HG02763 (cell line): ENCODE measurements at regions not wholly inside any gene's neighbourhood (a gene's known extent, or its start where the extent isn't known, plus 50 kb on each side); places are given as distances from the start of the nearest gene placed in this dataset.

Experiments
- ATAC-seq: cut with Tn5 transposase; IDR thresholded peaks from one replicate; pipeline ENCODE4 v1.9.1; 2021; ENCODE audit warnings: mild to moderate bottlenecking, moderate library complexity; ENCODE audit not compliant: unreplicated experiment

- ATAC-seq, result no peak
These were observed 67.3 kb upstream of the ERRFI1 start for GRCh38 chr1:8093221-8093980.

DNA sequence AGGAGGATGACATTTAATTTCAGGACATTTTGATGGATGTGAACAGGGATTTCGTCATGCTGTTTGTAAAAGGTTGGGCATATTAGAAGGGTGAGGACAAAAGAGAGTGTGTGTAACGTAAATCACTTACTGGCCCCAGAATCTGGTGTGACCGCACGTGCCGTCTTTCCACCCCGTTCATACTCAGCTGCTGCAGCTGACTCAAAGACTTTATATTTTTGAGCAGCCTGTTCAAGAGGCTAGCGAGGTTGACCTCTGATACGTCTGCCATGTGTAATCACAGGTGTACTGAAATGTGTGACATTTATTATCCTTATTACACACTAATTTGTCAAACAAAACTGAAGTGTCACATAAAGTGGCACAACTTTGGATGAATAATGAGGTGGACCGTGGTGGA is 66.5 kb upstream of the ERRFI1 start:
- no peak for ATAC-seq

GRCh38 chr1:8091691-8092090 is 65.6 kb upstream of the ERRFI1 start:
- ATAC-seq, result no peak

GRCh38 chr1:8090241-8090702 is 64.2 kb upstream of the ERRFI1 start:
- no peak for ATAC-seq

GRCh38 chr1:8089535-8090228 is 63.6 kb upstream of the ERRFI1 start:
- ATAC-seq, result no peak

GRCh38 chr1:8086055-8086454 is 59.9 kb upstream of the ERRFI1 start:
- ATAC-seq, result no peak

DNA sequence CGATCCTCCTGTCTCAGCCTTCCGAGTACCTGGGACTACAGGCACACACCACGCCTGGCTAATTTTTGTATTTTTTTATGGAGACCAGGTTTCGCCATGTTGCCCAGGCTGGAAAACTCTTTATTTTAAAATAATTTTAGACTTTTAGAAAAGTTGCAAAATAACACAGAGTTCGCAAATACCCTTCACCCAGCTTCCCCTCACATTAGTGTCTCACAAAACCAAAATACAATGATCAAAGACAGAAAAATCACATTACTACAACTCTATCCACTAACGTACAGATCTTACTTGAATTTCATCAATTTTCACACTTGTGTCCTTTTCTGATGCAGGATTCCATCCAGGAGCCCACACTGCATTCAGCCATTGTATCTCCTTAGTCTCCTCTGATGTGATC is 58.8 kb upstream of the ERRFI1 start:
- ATAC-seq, result no peak

DNA sequence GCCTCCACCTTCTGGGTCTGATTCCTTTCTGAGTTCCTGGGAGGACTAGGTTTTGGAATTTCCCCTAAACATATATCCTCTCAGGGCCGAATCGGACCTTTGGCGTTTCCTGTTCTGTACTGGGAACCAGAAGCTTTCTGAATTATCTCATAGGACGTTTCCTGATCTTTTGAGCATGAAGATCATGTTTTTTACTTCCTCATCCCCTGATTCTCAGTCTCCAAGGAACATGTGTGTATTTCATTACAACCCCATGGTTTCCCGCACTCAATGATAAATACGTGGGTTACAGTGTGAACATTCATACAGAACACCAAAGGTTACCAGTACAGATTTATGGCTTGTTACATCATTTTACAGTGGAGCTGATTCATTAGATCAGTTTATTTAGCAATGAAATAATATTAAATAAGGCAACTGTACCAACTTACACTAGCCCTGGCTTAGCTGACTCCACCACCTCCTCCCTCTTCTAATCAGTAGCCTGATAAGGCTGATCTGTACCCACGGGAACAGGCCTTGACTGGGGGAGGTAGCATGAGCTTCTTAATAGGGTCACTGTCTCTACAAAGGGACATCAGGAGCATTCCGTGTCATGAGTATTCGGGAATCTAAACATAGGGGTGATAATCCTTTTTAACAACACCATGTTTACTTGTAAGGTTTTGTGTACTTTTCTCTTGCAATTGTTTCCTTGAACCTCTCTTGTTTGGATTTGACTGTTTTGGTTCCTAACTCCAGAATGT is 57.8 kb upstream of the ERRFI1 start:
- no peak for ATAC-seq

GRCh38 chr1:8082945-8083344 is 56.8 kb upstream of the ERRFI1 start:
- no peak for ATAC-seq

- ATAC-seq, result no peak
These were observed 52.1 kb upstream of the ERRFI1 start for GRCh38 chr1:8078176-8078671.

DNA sequence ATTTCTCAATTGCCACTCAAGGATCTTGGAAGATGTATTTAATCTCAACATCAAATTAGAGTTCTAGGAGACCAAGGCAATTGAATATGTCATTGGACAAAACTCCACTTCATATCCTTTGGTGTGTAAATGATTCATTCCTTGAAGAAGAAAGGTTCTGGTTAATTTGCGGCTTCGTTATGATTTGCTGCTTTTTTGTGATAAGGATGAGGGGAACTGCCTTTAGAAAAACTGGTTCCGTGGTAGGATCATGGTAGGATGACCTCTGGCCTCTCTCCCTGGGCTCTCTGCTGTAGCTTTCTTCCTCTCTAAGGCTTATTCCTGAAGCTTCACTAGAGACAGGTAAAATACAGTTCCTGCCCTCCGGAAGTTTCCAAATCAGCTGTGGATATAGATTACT is 51.5 kb upstream of the ERRFI1 start:
- ATAC-seq, result no peak

- no peak for ATAC-seq
These were observed 51.0 kb upstream of the ERRFI1 start for GRCh38 chr1:8077120-8077573.

DNA sequence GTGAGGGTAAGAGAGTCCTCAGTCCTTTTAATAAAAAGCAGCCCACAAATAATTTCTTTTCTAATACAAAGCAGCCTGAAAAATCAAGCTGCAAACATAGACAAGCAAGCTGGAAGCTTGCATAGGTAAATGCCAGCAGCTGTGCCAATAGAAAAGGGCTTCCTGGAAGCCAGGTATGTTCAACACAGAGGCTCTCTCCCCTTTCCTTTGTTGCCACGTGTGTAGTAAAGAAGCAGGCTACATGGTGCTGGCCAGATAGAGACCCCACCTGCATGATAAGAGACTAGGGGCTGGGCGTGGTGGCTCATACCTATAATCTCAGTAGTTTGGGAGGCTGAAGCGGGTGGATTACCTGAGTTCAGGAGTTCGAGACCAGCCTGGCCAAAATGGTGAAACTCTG is 50.1 kb upstream of the ERRFI1 start:
- no peak for ATAC-seq
